Natural killer cell treated with Interleukin-12 subunit alpha and Interleukin-12 subunit beta and Interleukin-15 and Interleukin-18, amount 100 ng/mL, for 72 hours (primary cell): ENCODE measurements at regions not wholly inside any gene's neighbourhood (a gene's known extent, or its start where the extent isn't known, plus 50 kb on each side); places are given as distances from the start of the nearest gene placed in this dataset.

Source experiments
- ATAC-seq, 2 donors: fragments of 150-1000 bp; cut with Tn5 transposase in 1 of 2; sonication (Bioruptor Pico), chemical (Tn5 transposase) in 1 of 2; 2 replicates each; pipeline ENCODE4 v1.10.0; 2021
- DNase-seq: peaks from one replicate; pipeline ENCODE4 v3.0.0; 2022; ENCODE audit warnings: low spot score
- H3K27ac Mint-ChIP-seq, 2 donors: 1 replicate in 1 of 2; 2 replicates in 1 of 2; pipeline ENCODE4 v1.8.0; 2022; ENCODE audit warnings: mixed read lengths in 2 of 2, mild to moderate bottlenecking in 1 of 2, moderate library complexity in 1 of 2
- H3K27me3 Mint-ChIP-seq, 2 donors: 1 replicate in 1 of 2; 2 replicates in 1 of 2; pipeline ENCODE4 v1.8.0; 2022; ENCODE audit warnings: mixed read lengths in 2 of 2
- H3K36me3 Mint-ChIP-seq: one replicate; pipeline ENCODE4 v1.8.0; 2022; ENCODE audit warnings: mixed read lengths
- H3K4me1 Mint-ChIP-seq, 2 donors: 1 replicate in 1 of 2; 2 replicates in 1 of 2; pipeline ENCODE4 v1.8.0; 2022; ENCODE audit warnings: low read depth in 2 of 2, mixed read lengths in 2 of 2, mild to moderate bottlenecking in 1 of 2
- H3K4me3 Mint-ChIP-seq: one replicate; pipeline ENCODE4 v1.8.0; 2022; ENCODE audit warnings: mixed read lengths
- H3K9me3 Mint-ChIP-seq: 2 replicates; pipeline ENCODE4 v1.8.0; 2022; ENCODE audit warnings: mixed read lengths

- DNase-seq = no peak
- H3K4me3 Mint-ChIP-seq = no peak overlapping the region
- no peaks in the 10 kb centered on the region for H3K4me1 Mint-ChIP-seq
Measured at GRCh38 chrX:39550795-39551361, 546.9 kb downstream of the BCOR start.

DNA sequence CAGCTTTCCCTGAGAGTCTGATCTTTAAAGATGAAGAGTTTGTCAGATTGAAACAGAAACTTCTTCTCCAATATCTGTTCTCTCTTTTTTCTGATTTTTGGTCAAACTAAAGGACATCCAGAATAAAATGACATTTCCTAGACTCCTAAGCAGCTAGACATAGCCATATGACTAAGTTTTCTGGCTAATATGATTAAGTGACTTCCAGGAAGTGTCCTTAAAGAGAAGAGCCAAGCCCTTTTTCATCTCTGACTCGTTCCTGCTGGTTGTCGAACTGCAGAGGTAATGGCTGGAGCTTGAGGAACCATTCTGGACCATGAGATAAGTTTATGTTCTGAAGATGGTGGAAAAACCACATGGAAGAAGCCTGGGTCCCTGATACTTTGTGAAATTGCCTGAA lies 546.0 kb downstream of the BCOR start:
- Mint-ChIP-seq H3K27me3 (peaks cover 9 to 23% of the 10 kb centered on the region in 2 donors), H3K4me3 (no peak overlapping the region), H3K36me3 (no peaks in the 10 kb centered on the region), H3K4me1 (no peaks in the 10 kb centered on the region), H3K27ac (no peak overlapping the region), H3K9me3 (no peaks in the 10 kb centered on the region)
- ATAC-seq (no peak), DNase-seq (no peak)

More at GRCh38 chrX:39550795-39551361, 546.9 kb downstream of the BCOR start:
- no peak overlapping the region for H3K27ac Mint-ChIP-seq
- H3K9me3 Mint-ChIP-seq = no peaks in the 10 kb centered on the region
- peaks cover 9 to 23% of the 10 kb centered on the region in 2 donors for H3K27me3 Mint-ChIP-seq
- H3K36me3 Mint-ChIP-seq = no peaks in the 10 kb centered on the region
- ATAC-seq = no peak

DNA sequence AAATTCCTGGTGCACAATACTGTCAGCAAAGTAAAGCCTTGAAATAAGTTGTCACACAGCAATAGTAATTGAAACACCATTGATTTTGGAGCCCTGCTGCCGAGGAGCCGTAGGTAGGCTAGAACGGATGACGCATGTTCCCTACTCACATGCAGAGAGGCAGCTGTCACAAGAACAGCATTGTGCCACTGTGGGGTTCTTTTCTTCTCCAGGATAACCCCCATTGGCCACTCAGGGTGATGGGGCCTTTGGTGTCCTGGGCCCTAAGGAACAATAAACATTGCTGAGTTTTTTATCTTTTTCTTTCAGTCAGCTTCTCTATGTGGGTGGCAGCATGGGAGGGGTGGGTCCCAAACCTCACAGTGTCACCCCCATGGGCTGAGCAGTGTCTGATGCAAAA lies 542.3 kb downstream of the BCOR start:
- H3K27ac Mint-ChIP-seq = no peak overlapping the region
- H3K4me1 Mint-ChIP-seq = no peaks in the 10 kb centered on the region
- DNase-seq (no peak), ATAC-seq (no peak)
- H3K27me3 Mint-ChIP-seq = peaks cover 18 to 22% of the 10 kb centered on the region in 2 donors
- H3K9me3 Mint-ChIP-seq = no peaks in the 10 kb centered on the region
- no peaks in the 10 kb centered on the region for H3K36me3 Mint-ChIP-seq
- H3K4me3 Mint-ChIP-seq = no peak overlapping the region

DNA sequence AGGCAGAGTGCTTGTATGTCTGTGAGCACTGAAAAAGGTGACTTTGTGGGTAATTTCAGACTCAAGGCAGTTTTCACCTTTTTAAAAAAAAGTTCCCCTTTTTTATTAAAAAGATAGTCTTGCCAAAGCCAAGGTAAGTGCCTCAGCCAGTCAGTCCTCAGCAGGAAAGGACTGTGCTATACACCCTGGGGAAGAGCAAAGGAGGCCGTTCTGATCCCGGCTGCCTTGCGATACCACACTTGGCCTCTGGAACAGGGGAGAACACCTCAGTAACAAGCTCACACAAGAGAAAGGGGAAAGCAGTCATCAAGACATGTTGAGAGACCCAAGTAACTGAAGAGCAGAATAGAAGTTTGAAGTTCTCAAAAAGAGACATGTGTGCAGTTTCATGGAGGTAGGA lies 541.7 kb downstream of the BCOR start:
- H3K36me3 Mint-ChIP-seq = no peaks in the 10 kb centered on the region
- ATAC-seq (no peak), DNase-seq (no peak)
- H3K27ac Mint-ChIP-seq = no peak overlapping the region
- no peaks in the 10 kb centered on the region for H3K4me1 Mint-ChIP-seq
- peaks cover 18 to 22% of the 10 kb centered on the region in 2 donors for H3K27me3 Mint-ChIP-seq
- H3K9me3 Mint-ChIP-seq = no peaks in the 10 kb centered on the region
- H3K4me3 Mint-ChIP-seq = no peak overlapping the region

- Mint-ChIP-seq H3K9me3 (no peaks in the 10 kb centered on the region), H3K36me3 (no peaks in the 10 kb centered on the region), H3K4me3 (no peak overlapping the region), H3K27me3 (peaks cover 11 to 17% of the 10 kb centered on the region in 2 donors), H3K27ac (no peak overlapping the region), H3K4me1 (no peaks in the 10 kb centered on the region)
- no peak for DNase-seq
- no peak for ATAC-seq
Measured at GRCh38 chrX:39559229-39559628, 538.5 kb downstream of the BCOR start.

- Mint-ChIP-seq H3K27ac (no peak overlapping the region), H3K27me3 (peaks cover 9 to 13% of the 10 kb centered on the region in 2 donors), H3K4me1 (no peaks in the 10 kb centered on the region), H3K4me3 (no peak overlapping the region), H3K36me3 (no peaks in the 10 kb centered on the region), H3K9me3 (no peaks in the 10 kb centered on the region)
- DNase-seq = no peak
- ATAC-seq = no peak
Measured at GRCh38 chrX:39560271-39560670, 537.5 kb downstream of the BCOR start.

DNA sequence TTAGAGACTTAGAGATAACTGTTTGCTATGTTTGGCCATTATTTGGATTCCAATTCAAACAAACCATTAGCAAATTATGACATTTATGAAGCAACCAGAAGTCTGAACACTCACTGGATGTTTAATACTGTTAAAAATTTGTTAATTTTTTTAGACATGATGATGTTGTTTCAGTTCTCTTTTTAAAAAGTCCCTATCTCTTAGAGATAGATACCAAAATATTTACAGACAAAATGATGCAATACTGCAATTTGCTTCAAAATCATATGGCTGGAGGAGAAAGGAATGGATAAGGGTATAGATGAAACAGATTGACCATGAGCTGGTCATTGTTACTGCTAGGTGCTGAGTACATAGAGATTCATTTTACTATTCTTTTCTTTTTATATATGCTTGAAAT lies 534.6 kb downstream of the BCOR start:
- H3K4me3 Mint-ChIP-seq = no peak overlapping the region
- no peaks in the 10 kb centered on the region for H3K36me3 Mint-ChIP-seq
- ATAC-seq (no peak), DNase-seq (no peak)
- no peak overlapping the region for H3K27ac Mint-ChIP-seq
- no peaks in the 10 kb centered on the region for H3K4me1 Mint-ChIP-seq
- peaks cover 7 to 12% of the 10 kb centered on the region in 2 donors for H3K27me3 Mint-ChIP-seq
- no peaks in the 10 kb centered on the region for H3K9me3 Mint-ChIP-seq

DNA sequence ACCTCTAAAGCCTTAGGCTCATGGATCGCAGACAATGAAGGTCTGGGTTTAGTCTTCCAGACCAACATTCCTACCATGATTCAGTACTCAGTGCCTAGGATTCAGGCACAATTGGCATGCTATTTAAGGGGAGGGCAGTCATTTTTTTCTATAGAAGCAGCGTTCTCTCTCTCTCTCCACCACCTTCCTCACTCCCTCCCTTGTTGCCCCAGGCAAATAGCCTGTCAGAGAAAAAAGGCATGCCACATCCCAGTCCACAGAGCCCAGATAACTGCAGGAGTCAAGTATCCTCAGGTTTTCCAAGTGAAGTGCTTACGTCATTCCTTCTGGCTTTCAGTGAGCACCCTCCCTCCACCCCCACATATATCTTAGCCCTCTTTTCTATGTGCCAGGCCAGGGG lies 533.0 kb downstream of the BCOR start:
- Mint-ChIP-seq H3K36me3 (no peaks in the 10 kb centered on the region), H3K27ac (no peak overlapping the region), H3K4me3 (no peak overlapping the region), H3K4me1 (no peaks in the 10 kb centered on the region), H3K9me3 (no peaks in the 10 kb centered on the region), H3K27me3 (peaks cover 0 to 17% of the 10 kb centered on the region in 2 donors)
- no peak for DNase-seq
- ATAC-seq = no peak

DNA sequence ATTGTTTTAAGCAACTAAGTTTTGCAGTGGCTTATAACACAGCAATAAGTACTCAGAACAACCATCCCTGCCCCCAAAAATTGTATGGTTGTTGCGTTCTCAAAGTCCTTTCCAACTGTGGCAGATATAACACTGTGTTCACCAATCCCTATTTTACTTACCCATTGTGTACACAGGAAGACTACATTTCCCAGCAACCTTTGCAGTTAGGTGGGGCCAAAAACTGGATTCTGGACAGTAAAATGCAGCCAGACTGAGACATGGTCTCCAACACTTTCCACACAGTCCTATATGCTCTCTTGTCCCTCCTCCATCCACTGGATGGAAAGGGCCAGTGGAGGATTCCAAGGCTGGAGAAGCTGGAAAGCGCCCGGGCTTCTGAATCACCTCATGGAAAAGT lies 523.6 kb downstream of the BCOR start:
- H3K36me3 Mint-ChIP-seq = no peaks in the 10 kb centered on the region
- ATAC-seq (no peak), DNase-seq (peak; percentile 5)
- no peak overlapping the region for H3K4me3 Mint-ChIP-seq
- peaks cover 12 to 23% of the 10 kb centered on the region in 2 donors for H3K27me3 Mint-ChIP-seq
- H3K9me3 Mint-ChIP-seq = no peaks in the 10 kb centered on the region
- H3K27ac Mint-ChIP-seq = no peak overlapping the region
- peaks cover 3 to 5% of the 10 kb centered on the region in 2 donors for H3K4me1 Mint-ChIP-seq

DNA sequence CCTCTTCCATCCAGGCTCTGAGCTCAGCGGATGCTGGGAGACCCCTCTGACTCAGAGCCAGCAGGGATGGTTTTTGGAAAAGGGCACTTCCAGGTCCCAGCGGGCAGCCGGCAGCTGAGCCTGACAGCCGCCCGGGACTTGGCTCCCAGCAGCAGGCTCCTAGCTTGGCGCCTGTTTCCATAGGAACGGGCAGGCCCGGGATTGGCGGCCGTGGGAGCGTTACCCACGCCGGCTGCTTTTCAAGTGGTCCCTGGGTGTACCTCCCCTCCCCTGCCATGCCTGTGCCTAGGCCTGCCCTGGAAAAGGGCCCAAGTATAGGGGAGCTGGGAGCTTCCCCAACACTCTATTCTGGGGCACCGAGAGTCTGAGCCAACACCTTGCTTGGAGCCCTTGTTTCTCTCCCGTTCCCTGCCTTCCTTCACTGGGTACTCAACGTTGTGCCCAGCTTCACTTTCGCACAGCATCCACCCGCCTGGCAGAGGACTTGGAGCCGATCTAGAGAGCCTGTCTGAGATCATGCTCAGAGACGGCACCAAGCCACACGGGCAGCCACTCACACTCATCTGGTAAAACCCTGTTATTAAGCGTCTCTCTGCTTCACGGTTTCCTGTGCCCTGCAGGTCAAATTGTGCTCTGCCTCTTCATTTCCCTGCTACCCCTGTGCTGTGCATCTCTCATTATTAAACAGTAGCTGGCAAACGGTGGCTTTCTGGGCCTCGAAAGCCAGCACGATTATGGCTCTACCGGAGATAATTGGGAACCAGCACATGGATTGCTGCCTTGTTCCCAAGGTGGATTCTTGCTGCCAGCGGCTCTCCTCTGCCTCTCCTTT lies 521.5 kb downstream of the BCOR start:
- Mint-ChIP-seq H3K4me1 (peaks cover 3 to 5% of the 10 kb centered on the region in 2 donors), H3K27ac (no peak overlapping the region), H3K27me3 (peaks cover 0 to 20% of the 10 kb centered on the region in 2 donors), H3K9me3 (no peaks in the 10 kb centered on the region), H3K4me3 (no peak overlapping the region), H3K36me3 (no peaks in the 10 kb centered on the region)
- ATAC-seq (no peak), DNase-seq (peak; percentile 5)

DNA sequence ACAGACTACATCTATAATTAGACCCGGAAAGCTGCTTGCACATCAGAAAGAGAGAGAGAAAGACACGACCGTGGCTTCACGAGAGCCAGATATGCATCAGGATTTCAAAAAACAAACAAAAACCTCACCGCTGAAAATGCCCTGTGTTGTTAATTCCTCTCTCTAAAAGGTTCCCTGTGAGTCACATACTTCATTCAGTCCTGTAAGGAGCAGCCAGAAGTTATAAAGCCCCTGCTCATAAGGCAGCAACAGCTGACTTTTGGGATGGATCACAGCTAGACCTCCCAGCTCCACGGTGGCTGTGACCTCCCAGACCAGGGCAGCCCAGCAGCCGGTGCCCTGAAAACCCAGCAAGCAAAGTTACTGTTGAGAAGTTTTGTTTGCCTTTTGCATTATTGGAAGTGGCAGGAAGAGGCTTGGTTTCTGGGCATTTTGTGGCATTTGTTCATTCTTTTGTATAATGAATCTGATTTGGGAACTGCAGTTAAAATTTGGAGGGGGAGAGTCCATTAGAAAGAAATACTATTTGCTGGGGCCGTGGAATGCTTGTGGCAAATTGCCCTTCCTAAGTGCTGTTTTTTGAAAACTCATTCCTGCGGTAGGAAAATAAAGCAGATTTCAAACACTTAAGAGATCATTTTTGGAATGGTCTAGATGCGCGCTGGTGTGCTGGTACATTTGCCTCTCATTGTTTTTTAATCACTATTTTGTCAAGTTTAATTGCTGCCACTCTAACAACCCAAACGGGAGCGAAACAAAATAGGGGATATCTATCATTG lies 520.4 kb downstream of the BCOR start:
- Mint-ChIP-seq H3K9me3 (no peaks in the 10 kb centered on the region), H3K27me3 (peaks cover 0 to 21% of the 10 kb centered on the region in 2 donors), H3K4me1 (peaks cover 3 to 5% of the 10 kb centered on the region in 2 donors), H3K27ac (no peak overlapping the region), H3K36me3 (no peaks in the 10 kb centered on the region), H3K4me3 (no peak overlapping the region)
- DNase-seq = no peak
- ATAC-seq = no peak

- ATAC-seq (peak; percentile 62 to 68), DNase-seq (no peak)
- Mint-ChIP-seq H3K4me1 (peaks cover 3 to 5% of the 10 kb centered on the region in 2 donors), H3K4me3 (peak overlapping the region; percentile 45), H3K27me3 (peaks cover 0 to 23% of the 10 kb centered on the region in 2 donors), H3K9me3 (no peaks in the 10 kb centered on the region), H3K36me3 (no peaks in the 10 kb centered on the region), H3K27ac (no peak overlapping the region)
Measured at GRCh38 chrX:39577985-39578869, 519.5 kb downstream of the BCOR start.

GRCh38 chrX:39580043-39580442 lies 517.7 kb downstream of the BCOR start:
- no peak overlapping the region for H3K4me3 Mint-ChIP-seq
- no peak for DNase-seq
- no peaks in the 10 kb centered on the region for H3K9me3 Mint-ChIP-seq
- H3K27me3 Mint-ChIP-seq = peaks cover 0 to 23% of the 10 kb centered on the region in 2 donors
- H3K27ac Mint-ChIP-seq = no peak overlapping the region
- H3K4me1 Mint-ChIP-seq = peaks cover 3 to 5% of the 10 kb centered on the region in 2 donors
- no peaks in the 10 kb centered on the region for H3K36me3 Mint-ChIP-seq
- ATAC-seq = no peak
